Central memory CD8-positive, alpha-beta T cell (primary cell): ENCODE measurements at regions not wholly inside any gene's neighbourhood (a gene's known extent, or its start where the extent isn't known, plus 50 kb on each side); places are given as distances from the start of the nearest gene placed in this dataset.
"Not testable (repeated sequence)": the region's sequence is repeated elsewhere in the genome, so short reads cannot be mapped to it uniquely, and the experiment has no call there.

Source experiments
- ATAC-seq: fragments of 150-1000 bp; cut with Tn5 transposase; replicated peaks from 2 replicates; pipeline ENCODE4 v1.10.0; 2022; ENCODE audit warnings: mild to moderate bottlenecking, moderate FRiP score, moderate number of reproducible peaks; ENCODE audit not compliant: poor library complexity, severe bottlenecking; ENCODE audit errors: extremely low read depth
- DNase-seq, 2 donors: peaks; one replicate each; pipeline ENCODE4 v3.0.0; 2021; ENCODE audit warnings: low spot score in 2 of 2
- H3K27ac Mint-ChIP-seq: one replicate; pipeline ENCODE4 v1.8.0; 2022; ENCODE audit warnings: low read depth, mild to moderate bottlenecking, moderate library complexity, mixed read lengths
- H3K27me3 Mint-ChIP-seq: one replicate; pipeline ENCODE4 v1.8.0; 2022; ENCODE audit warnings: mixed read lengths
- H3K36me3 Mint-ChIP-seq: one replicate; pipeline ENCODE4 v1.8.0; 2022; ENCODE audit warnings: mild to moderate bottlenecking, moderate library complexity, mixed read lengths; ENCODE audit not compliant: insufficient read depth
- H3K4me1 Mint-ChIP-seq: one replicate; pipeline ENCODE4 v1.8.0; 2022; ENCODE audit warnings: mixed read lengths
- H3K4me3 Mint-ChIP-seq: one replicate; pipeline ENCODE4 v1.8.0; 2022; ENCODE audit warnings: mild to moderate bottlenecking, moderate library complexity, mixed read lengths
- H3K9me3 Mint-ChIP-seq: one replicate; pipeline ENCODE4 v1.8.0; 2022; ENCODE audit warnings: mixed read lengths

GRCh38 chr4:82301390-82301789 lies 72.4 kb downstream of the HNRNPD start:
- not testable (repeated sequence) for H3K4me1 Mint-ChIP-seq, H3K36me3 Mint-ChIP-seq, H3K27ac Mint-ChIP-seq, H3K9me3 Mint-ChIP-seq, DNase-seq, H3K4me3 Mint-ChIP-seq, ATAC-seq
- H3K27me3 Mint-ChIP-seq: peaks cover 45% of the 10 kb centered on the region

- Mint-ChIP-seq H3K36me3 (peaks cover 1% of the 10 kb centered on the region), H3K27ac (no peak overlapping the region), H3K4me3 (no peak overlapping the region), H3K27me3 (no peaks in the 10 kb centered on the region), H3K9me3 (no peaks in the 10 kb centered on the region), H3K4me1 (peaks cover 10% of the 10 kb centered on the region)
- DNase-seq (no peak), ATAC-seq (peak; percentile 98)
Measured at GRCh38 chr4:82293304-82293703, 80.5 kb downstream of the HNRNPD start.

GRCh38 chr4:82287720-82288119 lies 86.1 kb downstream of the HNRNPD start:
- peaks cover 14% of the 10 kb centered on the region for H3K4me1 Mint-ChIP-seq
- no peak for DNase-seq
- no peaks in the 10 kb centered on the region for H3K9me3 Mint-ChIP-seq
- no peak for ATAC-seq
- peaks cover 2% of the 10 kb centered on the region for H3K36me3 Mint-ChIP-seq
- no peak overlapping the region for H3K4me3 Mint-ChIP-seq
- H3K27me3 Mint-ChIP-seq: no peaks in the 10 kb centered on the region
- no peak overlapping the region for H3K27ac Mint-ChIP-seq

GRCh38 chr4:82284858-82285805 lies 88.7 kb downstream of the HNRNPD start:
- Mint-ChIP-seq H3K9me3 (no peaks in the 10 kb centered on the region), H3K36me3 (peaks cover 2% of the 10 kb centered on the region), H3K4me3 (peak overlapping the region; percentile 72), H3K27me3 (peaks cover 7% of the 10 kb centered on the region), H3K27ac (peak overlapping the region; percentile 1), H3K4me1 (peaks cover 14% of the 10 kb centered on the region)
- peak; percentile 99 to 100 for DNase-seq
- peak; percentile 98 for ATAC-seq

- no peaks in the 10 kb centered on the region for H3K9me3 Mint-ChIP-seq
- DNase-seq: no peak
- H3K4me1 Mint-ChIP-seq: peaks cover 14% of the 10 kb centered on the region
- peaks cover 2% of the 10 kb centered on the region for H3K36me3 Mint-ChIP-seq
- peak overlapping the region; percentile 72 for H3K4me3 Mint-ChIP-seq
- H3K27ac Mint-ChIP-seq: peak overlapping the region; percentile 1
- ATAC-seq: no peak
- H3K27me3 Mint-ChIP-seq: peaks cover 7% of the 10 kb centered on the region
Measured at GRCh38 chr4:82284475-82284857, 89.3 kb downstream of the HNRNPD start.

GRCh38 chr4:82282875-82283274 lies 90.9 kb downstream of the HNRNPD start:
- no peaks in the 10 kb centered on the region for H3K9me3 Mint-ChIP-seq
- peaks cover 7% of the 10 kb centered on the region for H3K27me3 Mint-ChIP-seq
- H3K36me3 Mint-ChIP-seq: peaks cover 2% of the 10 kb centered on the region
- H3K27ac Mint-ChIP-seq: no peak overlapping the region
- DNase-seq: no peak
- no peak for ATAC-seq
- H3K4me3 Mint-ChIP-seq: no peak overlapping the region
- peaks cover 14% of the 10 kb centered on the region for H3K4me1 Mint-ChIP-seq

- H3K9me3 Mint-ChIP-seq, H3K27ac Mint-ChIP-seq, ATAC-seq: not testable (repeated sequence)
Measured at GRCh38 chr4:82279550-82279949, 94.2 kb downstream of the HNRNPD start.

GRCh38 chr4:82276332-82276640 lies 97.5 kb downstream of the HNRNPD start:
- Mint-ChIP-seq H3K36me3 (no peaks in the 10 kb centered on the region), H3K27ac (no peak overlapping the region), H3K9me3 (no peaks in the 10 kb centered on the region), H3K4me1 (no peaks in the 10 kb centered on the region), H3K27me3 (peaks cover 23% of the 10 kb centered on the region), H3K4me3 (no peak overlapping the region)
- no peak for DNase-seq
- ATAC-seq: no peak

More at GRCh38 chr4:82279550-82279949, 94.2 kb downstream of the HNRNPD start:
- H3K27me3 Mint-ChIP-seq: peaks cover 16% of the 10 kb centered on the region
- not testable (repeated sequence) for DNase-seq, H3K36me3 Mint-ChIP-seq, H3K4me3 Mint-ChIP-seq, H3K4me1 Mint-ChIP-seq

- Mint-ChIP-seq H3K4me1 (no peaks in the 10 kb centered on the region), H3K9me3 (no peaks in the 10 kb centered on the region), H3K36me3 (no peaks in the 10 kb centered on the region), H3K4me3 (no peak overlapping the region), H3K27me3 (peaks cover 23% of the 10 kb centered on the region), H3K27ac (no peak overlapping the region)
- ATAC-seq (no peak), DNase-seq (no peak)
Measured at GRCh38 chr4:82275431-82276331, 98.1 kb downstream of the HNRNPD start.

GRCh38 chr4:82274700-82275099 lies 99.1 kb downstream of the HNRNPD start:
- not testable (repeated sequence) for H3K27ac Mint-ChIP-seq, H3K9me3 Mint-ChIP-seq, ATAC-seq, H3K4me1 Mint-ChIP-seq, H3K36me3 Mint-ChIP-seq, DNase-seq, H3K4me3 Mint-ChIP-seq
- H3K27me3 Mint-ChIP-seq: peaks cover 23% of the 10 kb centered on the region

GRCh38 chr4:82272523-82272922 lies 101.3 kb downstream of the HNRNPD start:
- H3K4me3 Mint-ChIP-seq, ATAC-seq, H3K36me3 Mint-ChIP-seq, H3K27ac Mint-ChIP-seq, DNase-seq, H3K9me3 Mint-ChIP-seq: not testable (repeated sequence)
- H3K4me1 Mint-ChIP-seq: peaks cover 12% of the 10 kb centered on the region
- H3K27me3 Mint-ChIP-seq: peaks cover 32% of the 10 kb centered on the region

GRCh38 chr4:82271915-82272480 lies 101.8 kb downstream of the HNRNPD start:
- not testable (repeated sequence) for H3K27ac Mint-ChIP-seq, DNase-seq, H3K4me3 Mint-ChIP-seq, H3K9me3 Mint-ChIP-seq, ATAC-seq, H3K36me3 Mint-ChIP-seq
- peaks cover 37% of the 10 kb centered on the region for H3K27me3 Mint-ChIP-seq
- H3K4me1 Mint-ChIP-seq: peaks cover 14% of the 10 kb centered on the region
